Stomach (tissue), 8 donors: ENCODE measurements at regions not wholly inside any gene's neighbourhood (a gene's known extent, or its start where the extent isn't known, plus 50 kb on each side); places are given as distances from the start of the nearest gene placed in this dataset.

ENCODE experiments used
- DNase-seq, 2 donors: peaks; one replicate each; pipeline versions ENCODE4 v3.0.0 to v3.0.0-alpha.2; 2013 to 2019
- H3K27ac ChIP-seq, 5 donors: fragments of 200-600 bp in 4 of 5; sonication (generic) in 4 of 5; one replicate each; pipeline ENCODE4 v1.5.1; 2013 to 2019; ENCODE audit warnings: mild to moderate bottlenecking in 1 of 5, moderate library complexity in 1 of 5
- H3K27me3 ChIP-seq, 3 donors: fragments of 200-600 bp; sonication (generic); one replicate each; pipeline ENCODE4 v1.5.1; 2017 to 2019; ENCODE audit warnings: mixed run types in 1 of 3
- H3K36me3 ChIP-seq, 4 donors: fragments of 200-600 bp; sonication (generic); 1 replicate in 3 of 4; 2 replicates in 1 of 4; pipeline ENCODE4 v1.5.1; 2016 to 2019
- H3K4me1 ChIP-seq, 4 donors: fragments of 200-600 bp; sonication (generic); one replicate each; pipeline ENCODE4 v1.5.1; 2016 to 2019
- H3K4me3 ChIP-seq, 4 donors: fragments of 200-600 bp; sonication (generic) in 3 of 4; one replicate each; pipeline ENCODE4 v1.5.1; 2016 to 2019; ENCODE audit warnings: mild to moderate bottlenecking in 1 of 4
- H3K9me3 ChIP-seq, 4 donors: fragments of 200-600 bp; sonication (generic); one replicate each; pipeline ENCODE4 v1.5.1; 2016 to 2019
- CTCF ChIP-seq, 7 experiments: fragments of 450-650 bp in 4 of 7; fragments of 200-600 bp in 3 of 7; sonication (generic) in 3 of 7; IDR thresholded peaks; one replicate each; pipeline ENCODE4 v1.5.1; 2016 to 2019; ENCODE audit warnings: antibody characterized with exemption in 7 of 7, control low read depth in 2 of 7, mild to moderate bottlenecking in 1 of 7
- EP300 ChIP-seq: sonication (generic); formaldehyde crosslinking; IDR thresholded peaks from one replicate; pipeline ENCODE4 v1.6.1; 2017; ENCODE audit warnings: antibody characterized with exemption
- POLR2A ChIP-seq, 4 donors: fragments of 450-650 bp; IDR thresholded peaks; one replicate each; pipeline ENCODE4 v1.6.1; 2016; ENCODE audit warnings: antibody characterized with exemption in 4 of 4, control low read depth in 2 of 4, mild to moderate bottlenecking in 1 of 4, moderate library complexity in 1 of 4
- POLR2AphosphoS5 ChIP-seq, 3 donors: sonication (generic); formaldehyde crosslinking; IDR thresholded peaks; one replicate each; pipeline ENCODE4 v1.6.1; 2016; ENCODE audit warnings: antibody characterized with exemption in 3 of 3
- WGBS, 5 donors: extraction: QIAGEN DNeasy Blood & Tissue Kit in 3 of 5; methylation state at CpG; one replicate each; pipeline versions ENCODE4 v1.1.5 to v1.1.7; 2013 to 2018; 5-methylcytosine and 5-hydroxymethylcytosine counted together
- intact Hi-C: fragments of 100-400 bp; cut with DNase I; formaldehyde crosslinking; loops from one replicate; pipeline ENCODE4 v1.15.1; 2023; ENCODE audit warnings: low total_unique reads
- donor health status: healthy with polysubstance abuse.
- donor health status: Bipolar disorder and iron deficiency.
- donor health status: healthy.

- 56 to 64% (median 58%) methylated on average over 3 of the region's 3 CpGs for WGBS, 5 donors
- no peaks in the 10 kb centered on the region for H3K27me3 ChIP-seq
Observed at GRCh38 chr6:21648475-21649050, 55.0 kb downstream of the SOX4 start.

GRCh38 chr6:21653323-21653722 is 59.8 kb downstream of the SOX4 start:
- Histone ChIP-seq H3K9me3 (peaks cover 0 to 5% (median 2%) of the 10 kb centered on the region in 4 donors), H3K27ac (no peak overlapping the region), H3K27me3 (no peaks in the 10 kb centered on the region), H3K4me3 (no peak overlapping the region), H3K4me1 (no peaks in the 10 kb centered on the region), H3K36me3 (no peaks in the 10 kb centered on the region)
- DNase-seq, result no peak
- WGBS, 5 donors, result 70 to 96% (median 74%) methylated on average over 4 of the region's 4 CpGs
- intact Hi-C loops, result no loop called here
- no peak for TF ChIP-seq POLR2AphosphoS5 (IDR thresholded peaks at IDR 0.05)

More at GRCh38 chr6:21648475-21649050, 55.0 kb downstream of the SOX4 start:
- Histone ChIP-seq H3K4me3 (no peak overlapping the region), H3K36me3 (no peaks in the 10 kb centered on the region), H3K9me3 (peaks cover 0 to 5% (median 2%) of the 10 kb centered on the region in 4 donors), H3K4me1 (no peaks in the 10 kb centered on the region), H3K27ac (no peak overlapping the region)
- no peak for DNase-seq
- TF ChIP-seq CTCF (IDR thresholded peaks at IDR 0.05) (no peak), POLR2A (IDR thresholded peaks at IDR 0.05) (no peak), EP300 (no peak), POLR2AphosphoS5 (IDR thresholded peaks at IDR 0.05) (no peak)
- intact Hi-C loops, result no loop called here

GRCh38 chr6:21653905-21654304 is 60.4 kb downstream of the SOX4 start:
- no peaks in the 10 kb centered on the region for H3K27me3 ChIP-seq
- peaks cover 0 to 5% (median 2%) of the 10 kb centered on the region in 4 donors for H3K9me3 ChIP-seq
- intact Hi-C loops, result no loop called here
- H3K27ac ChIP-seq, result no peak overlapping the region
- no peak for TF ChIP-seq CTCF (IDR thresholded peaks at IDR 0.05)
- no peak for TF ChIP-seq POLR2A (IDR thresholded peaks at IDR 0.05)
- no peak for TF ChIP-seq POLR2AphosphoS5 (IDR thresholded peaks at IDR 0.05)
- no peak for TF ChIP-seq EP300
- WGBS, 5 donors, result 48 to 70% (median 61%) methylated on average over 7 of the region's 7 CpGs
- no peaks in the 10 kb centered on the region for H3K36me3 ChIP-seq
- no peak overlapping the region for H3K4me3 ChIP-seq
- DNase-seq, result no peak
- H3K4me1 ChIP-seq, result no peaks in the 10 kb centered on the region

- Histone ChIP-seq H3K27ac (no peak overlapping the region), H3K27me3 (no peaks in the 10 kb centered on the region), H3K4me3 (no peak overlapping the region), H3K4me1 (no peaks in the 10 kb centered on the region), H3K9me3 (peaks cover 0 to 5% (median 2%) of the 10 kb centered on the region in 4 donors), H3K36me3 (no peaks in the 10 kb centered on the region)
- TF ChIP-seq POLR2AphosphoS5 (IDR thresholded peaks at IDR 0.05) (no peak), CTCF (IDR thresholded peaks at IDR 0.05) (no peak), EP300 (no peak), POLR2A (IDR thresholded peaks at IDR 0.05) (no peak)
- WGBS, 5 donors, result 92 to 100% (median 94%) methylated on average over 2 of the region's 2 CpGs
- intact Hi-C loops, result no loop called here
- no peak for DNase-seq
Observed at GRCh38 chr6:21654361-21654760, 60.8 kb downstream of the SOX4 start.

- intact Hi-C loops, result no loop called here
- Histone ChIP-seq H3K27me3 (peaks cover 0 to 71% (median 49%) of the 10 kb centered on the region in 3 donors), H3K36me3 (no peaks in the 10 kb centered on the region)
Observed at GRCh38 chr6:21663966-21664313, 70.4 kb downstream of the SOX4 start.

More at GRCh38 chr6:21663966-21664313, 70.4 kb downstream of the SOX4 start:
- TF ChIP-seq EP300 (no peak), CTCF (IDR thresholded peaks at IDR 0.05) (no peak), POLR2A (IDR thresholded peaks at IDR 0.05) (no peak), POLR2AphosphoS5 (IDR thresholded peaks at IDR 0.05) (no peak)
- H3K9me3 ChIP-seq, result no peaks in the 10 kb centered on the region
- H3K4me1 ChIP-seq, result peaks cover 27 to 39% (median 35%) of the 10 kb centered on the region in 4 donors
- WGBS, 5 donors, result 25 to 43% (median 34%) methylated on average over 6 to 10 of the region's 10 CpGs
- H3K4me3 ChIP-seq, result peak overlapping the region; percentile 46 to 58 (median 51)
- DNase-seq, result no peak
- H3K27ac ChIP-seq, result peak overlapping the region in 3 of 5 donors; percentile 65 to 69 (median 68)
